Gastroesophageal sphincter (tissue), 4 donors: ENCODE measurements at regions not wholly inside any gene's neighbourhood (a gene's known extent, or its start where the extent isn't known, plus 50 kb on each side); places are given as distances from the start of the nearest gene placed in this dataset.

Source experiments
- ATAC-seq: fragments of 150-250 bp; one replicate; pipeline ENCODE4 v1.9.1; 2016; ENCODE audit warnings: mild to moderate bottlenecking, moderate library complexity
- H3K27ac ChIP-seq, 4 donors: fragments of 200-600 bp; sonication (generic) in 3 of 4; 1 replicate in 3 of 4; 2 replicates in 1 of 4; pipeline ENCODE4 v1.5.1; 2016 to 2019
- H3K27me3 ChIP-seq: fragments of 200-600 bp; sonication (generic); one replicate; pipeline ENCODE4 v1.5.1; 2019
- H3K36me3 ChIP-seq, 2 donors: fragments of 200-600 bp; sonication (generic); one replicate each; pipeline ENCODE4 v1.5.1; 2019; ENCODE audit warnings: control low read depth in 1 of 2
- H3K4me1 ChIP-seq, 3 donors: fragments of 200-600 bp; sonication (generic); 1 replicate in 2 of 3; 2 replicates in 1 of 3; pipeline ENCODE4 v1.5.1; 2016 to 2019; ENCODE audit warnings: control low read depth in 2 of 3
- H3K4me3 ChIP-seq, 2 donors: fragments of 200-600 bp; sonication (generic); one replicate each; pipeline ENCODE4 v1.5.1; 2019; ENCODE audit warnings: mild to moderate bottlenecking in 1 of 2, moderate library complexity in 1 of 2
- H3K9me3 ChIP-seq, 3 donors: fragments of 200-600 bp; sonication (generic); one replicate each; pipeline ENCODE4 v1.5.1; 2017 to 2019; ENCODE audit warnings: control low read depth in 2 of 3
- EP300 ChIP-seq: sonication (generic); formaldehyde crosslinking; IDR thresholded peaks from one replicate; pipeline ENCODE4 v1.6.1; 2017; ENCODE audit warnings: antibody characterized with exemption, mild to moderate bottlenecking
- POLR2A ChIP-seq, 2 donors: fragments of 450-650 bp; IDR thresholded peaks; one replicate each; pipeline ENCODE4 v1.6.1; 2017; ENCODE audit warnings: antibody characterized with exemption in 2 of 2, mild to moderate bottlenecking in 2 of 2, moderate library complexity in 1 of 2
- POLR2AphosphoS5 ChIP-seq: sonication (generic); formaldehyde crosslinking; IDR thresholded peaks from one replicate; pipeline ENCODE4 v1.6.1; 2017; ENCODE audit warnings: antibody characterized with exemption
- WGBS, 2 donors: methylation state at CpG; one replicate each; pipeline ENCODE4 v1.1.5; 2018; ENCODE audit warnings: low coverage in 1 of 2; 5-methylcytosine and 5-hydroxymethylcytosine counted together
- TF ChIP-seq, protein P1 (sequence below), 4 experiments: fragments of 200-600 bp in 2 of 4; fragments of 450-650 bp in 2 of 4; sonication (generic) in 1 of 4; IDR thresholded peaks; one replicate each; pipeline ENCODE4 v1.5.1; 2017 to 2019; ENCODE audit warnings: antibody characterized with exemption in 4 of 4, mild to moderate bottlenecking in 2 of 4, moderate library complexity in 2 of 4

DNA sequence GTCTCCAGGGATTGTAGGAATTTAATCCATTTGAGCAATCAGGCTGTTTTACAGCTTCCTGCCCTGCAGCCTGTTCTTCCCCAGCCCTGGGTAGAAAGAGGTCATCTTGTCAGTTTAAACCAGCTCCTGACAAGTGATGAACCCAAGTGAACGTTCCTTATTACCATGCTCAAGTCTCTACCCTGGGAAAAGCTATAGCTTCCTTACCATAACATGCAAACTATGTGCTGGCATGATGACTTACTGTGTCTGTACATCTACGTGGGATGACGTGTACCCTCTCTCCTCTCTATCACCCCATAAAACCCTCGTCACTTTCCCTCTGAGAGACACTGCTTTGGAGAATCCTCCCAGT, 452.2 kb downstream of the XYLT1 start:
- no peak for ATAC-seq
- no peaks in the 10 kb centered on the region for H3K4me1 ChIP-seq
- H3K4me3 ChIP-seq = no peak overlapping the region
- H3K36me3 ChIP-seq = no peaks in the 10 kb centered on the region
- H3K9me3 ChIP-seq = peaks cover 0 to 25% (median 0%) of the 10 kb centered on the region in 3 donors
- 14 to 63% methylated on average over 4 of the region's 4 CpGs for WGBS, 2 donors
- peaks cover 27% of the 10 kb centered on the region for H3K27me3 ChIP-seq
- H3K27ac ChIP-seq = no peak overlapping the region
- TF ChIP-seq, protein P1, sequence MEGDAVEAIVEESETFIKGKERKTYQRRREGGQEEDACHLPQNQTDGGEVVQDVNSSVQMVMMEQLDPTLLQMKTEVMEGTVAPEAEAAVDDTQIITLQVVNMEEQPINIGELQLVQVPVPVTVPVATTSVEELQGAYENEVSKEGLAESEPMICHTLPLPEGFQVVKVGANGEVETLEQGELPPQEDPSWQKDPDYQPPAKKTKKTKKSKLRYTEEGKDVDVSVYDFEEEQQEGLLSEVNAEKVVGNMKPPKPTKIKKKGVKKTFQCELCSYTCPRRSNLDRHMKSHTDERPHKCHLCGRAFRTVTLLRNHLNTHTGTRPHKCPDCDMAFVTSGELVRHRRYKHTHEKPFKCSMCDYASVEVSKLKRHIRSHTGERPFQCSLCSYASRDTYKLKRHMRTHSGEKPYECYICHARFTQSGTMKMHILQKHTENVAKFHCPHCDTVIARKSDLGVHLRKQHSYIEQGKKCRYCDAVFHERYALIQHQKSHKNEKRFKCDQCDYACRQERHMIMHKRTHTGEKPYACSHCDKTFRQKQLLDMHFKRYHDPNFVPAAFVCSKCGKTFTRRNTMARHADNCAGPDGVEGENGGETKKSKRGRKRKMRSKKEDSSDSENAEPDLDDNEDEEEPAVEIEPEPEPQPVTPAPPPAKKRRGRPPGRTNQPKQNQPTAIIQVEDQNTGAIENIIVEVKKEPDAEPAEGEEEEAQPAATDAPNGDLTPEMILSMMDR (IDR thresholded peaks at IDR 0.05) = no peak
- no peak for TF ChIP-seq EP300

GRCh38 chr16:17019366-17019765, 451.4 kb downstream of the XYLT1 start:
- Histone ChIP-seq H3K4me1 (no peaks in the 10 kb centered on the region), H3K9me3 (peaks cover 0 to 25% (median 0%) of the 10 kb centered on the region in 3 donors), H3K27ac (no peak overlapping the region), H3K36me3 (no peaks in the 10 kb centered on the region), H3K27me3 (peaks cover 29% of the 10 kb centered on the region), H3K4me3 (no peak overlapping the region)
- ATAC-seq = no peak
- TF ChIP-seq EP300 = no peak
- TF ChIP-seq, protein P1 (IDR thresholded peaks at IDR 0.05) = no peak
- TF ChIP-seq POLR2AphosphoS5 = no peak
- no peak for TF ChIP-seq POLR2A (IDR thresholded peaks at IDR 0.05)

GRCh38 chr16:17023606-17024005, 447.2 kb downstream of the XYLT1 start:
- ATAC-seq = no peak
- H3K4me3 ChIP-seq = no peak overlapping the region
- H3K27ac ChIP-seq = no peak overlapping the region
- 58 to 74% methylated on average over 3 to 4 of the region's 4 CpGs for WGBS, 2 donors
- no peaks in the 10 kb centered on the region for H3K36me3 ChIP-seq
- H3K27me3 ChIP-seq = peaks cover 26% of the 10 kb centered on the region
- no peaks in the 10 kb centered on the region for H3K4me1 ChIP-seq
- TF ChIP-seq POLR2AphosphoS5 (no peak), POLR2A (IDR thresholded peaks at IDR 0.05) (no peak), EP300 (no peak)
- TF ChIP-seq, protein P1 (IDR thresholded peaks at IDR 0.05) = no peak
- peaks cover 0 to 11% (median 0%) of the 10 kb centered on the region in 3 donors for H3K9me3 ChIP-seq

- H3K36me3 ChIP-seq = no peaks in the 10 kb centered on the region
- H3K4me3 ChIP-seq = no peak overlapping the region
- no peak overlapping the region for H3K27ac ChIP-seq
- peaks cover 26% of the 10 kb centered on the region for H3K27me3 ChIP-seq
- TF ChIP-seq, protein P1 (IDR thresholded peaks at IDR 0.05) = no peak
- peaks cover 0 to 6% (median 0%) of the 10 kb centered on the region in 3 donors for H3K9me3 ChIP-seq
- ATAC-seq = no peak
- H3K4me1 ChIP-seq = no peaks in the 10 kb centered on the region
- WGBS, 2 donors = 84 to 85% methylated on average over 6 to 7 of the region's 7 CpGs
Observed at GRCh38 chr16:17024514-17024913, 446.2 kb downstream of the XYLT1 start.

DNA sequence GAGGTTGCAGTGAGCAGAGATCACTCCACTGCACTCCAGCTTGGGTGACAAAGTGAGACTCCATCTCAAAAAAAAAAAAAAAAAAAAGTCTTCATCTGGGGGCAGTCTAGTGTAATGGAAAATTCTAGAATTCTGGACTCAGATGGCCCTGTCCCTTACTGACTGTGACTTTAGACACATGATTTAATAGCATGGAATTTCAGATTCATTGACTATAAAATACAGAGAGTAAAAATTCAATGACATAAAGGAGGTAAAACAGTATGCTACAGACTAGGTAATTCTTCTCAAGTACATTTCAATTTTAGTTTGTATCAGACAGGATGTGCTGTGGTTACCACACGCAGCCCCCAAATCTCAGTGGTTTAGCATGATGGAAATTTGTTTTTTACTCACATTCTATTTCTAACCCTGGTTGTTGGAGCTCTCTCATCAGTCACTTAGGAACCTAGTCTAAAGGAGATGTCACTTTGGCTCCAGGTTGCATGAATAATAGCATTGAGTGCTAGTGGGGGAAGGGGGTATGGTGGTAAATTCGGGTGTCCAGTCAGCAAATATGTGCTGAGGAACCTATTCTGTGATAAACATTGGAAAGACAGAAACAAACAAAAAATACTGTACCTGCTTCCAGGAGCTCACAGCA, 444.0 kb downstream of the XYLT1 start:
- Histone ChIP-seq H3K9me3 (peaks cover 0 to 10% (median 0%) of the 10 kb centered on the region in 3 donors), H3K36me3 (no peaks in the 10 kb centered on the region), H3K27ac (no peak overlapping the region), H3K27me3 (peaks cover 18% of the 10 kb centered on the region), H3K4me1 (no peaks in the 10 kb centered on the region), H3K4me3 (no peak overlapping the region)
- ATAC-seq = no peak
- TF ChIP-seq, protein P1 (IDR thresholded peaks at IDR 0.05) = no peak
- no peak for TF ChIP-seq POLR2AphosphoS5
- 31 to 93% methylated on average over 2 of the region's 2 CpGs for WGBS, 2 donors
